ENCODE measurements at regions not wholly inside any gene's neighbourhood (a gene's known extent, or its start where the extent isn't known, plus 50 kb on each side); places are given as distances from the start of the nearest gene placed in this dataset.

DNA sequence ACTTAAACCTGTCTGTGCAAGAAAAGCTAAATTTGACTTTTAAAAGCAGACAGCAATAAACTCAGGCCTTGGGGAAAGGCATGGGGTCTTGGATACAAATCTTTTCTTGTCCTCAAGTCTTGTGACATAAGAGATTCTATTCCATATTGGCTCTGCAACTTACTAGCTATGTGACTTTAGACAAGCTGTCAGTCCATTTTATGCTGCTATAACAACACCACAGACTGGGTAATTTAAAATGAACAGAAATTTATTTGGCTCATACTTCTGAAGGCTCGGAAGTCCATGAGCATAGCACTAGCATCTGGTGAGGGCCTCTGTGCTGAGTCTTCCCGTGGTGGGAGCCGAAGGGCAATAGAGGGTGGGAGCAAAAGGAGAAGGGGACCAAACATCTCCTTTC is 246.0 kb upstream of the MOCS1 start:
- Mint-ChIP-seq H3K36me3 (ENCODE audit: insufficient read depth) (peaks cover 2% of the 10 kb centered on the region), H3K27me3 (ENCODE audit: low read depth) (peaks cover 6% of the 10 kb centered on the region), H3K4me3 (no peak overlapping the region), H3K4me1 (ENCODE audit: low read depth) (no peaks in the 10 kb centered on the region), H3K9me3 (peaks cover 19% of the 10 kb centered on the region)
- ATAC-seq (no peak), DNase-seq (no peak)

DNA sequence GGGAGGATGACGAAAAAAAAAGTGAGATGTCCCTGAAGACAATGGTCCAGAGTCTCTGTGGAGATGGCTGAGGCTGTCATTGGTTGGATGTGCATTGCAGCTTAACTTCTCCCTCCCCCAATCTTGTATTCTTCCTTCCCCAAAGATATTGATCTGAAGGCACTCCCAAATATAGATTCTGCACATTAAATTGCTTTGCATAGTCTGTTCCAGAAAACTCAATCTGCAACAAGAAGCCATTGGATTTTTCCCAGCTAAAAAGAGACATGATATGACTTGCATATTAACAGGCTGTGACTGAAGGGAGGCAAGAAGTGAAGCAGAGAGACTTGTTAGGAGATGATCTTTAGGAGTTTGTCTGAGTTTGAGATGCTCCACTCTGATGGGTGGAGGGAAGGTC is 245.2 kb upstream of the MOCS1 start:
- Mint-ChIP-seq H3K36me3 (ENCODE audit: insufficient read depth) (peaks cover 2% of the 10 kb centered on the region), H3K4me1 (ENCODE audit: low read depth) (no peaks in the 10 kb centered on the region), H3K4me3 (no peak overlapping the region), H3K9me3 (peaks cover 19% of the 10 kb centered on the region), H3K27me3 (ENCODE audit: low read depth) (peaks cover 7% of the 10 kb centered on the region)
- DNase-seq (no peak), ATAC-seq (no peak)

DNA sequence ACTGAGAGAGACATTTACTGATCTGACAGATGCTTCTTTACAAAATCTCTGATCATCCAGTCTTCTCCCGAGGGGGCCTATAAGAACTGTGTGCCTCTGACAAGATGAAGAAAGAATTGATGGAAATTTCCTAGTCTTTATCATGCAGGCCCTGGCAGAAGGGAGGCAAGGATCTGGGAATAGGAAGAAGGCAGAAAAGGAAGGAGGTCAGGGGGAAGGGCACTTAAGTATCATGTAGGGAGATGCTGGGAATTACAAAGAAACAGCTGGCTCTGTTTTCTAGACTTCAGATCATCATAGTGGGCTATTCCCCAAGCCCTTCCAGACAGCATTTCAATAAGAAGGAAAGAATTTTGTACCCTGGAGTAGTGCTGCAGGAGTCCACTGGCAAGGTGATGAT is 243.3 kb upstream of the MOCS1 start:
- H3K27me3 Mint-ChIP-seq (ENCODE audit: low read depth), result peaks cover 7% of the 10 kb centered on the region
- H3K9me3 Mint-ChIP-seq, result peaks cover 3% of the 10 kb centered on the region
- no peaks in the 10 kb centered on the region for H3K4me1 Mint-ChIP-seq (ENCODE audit: low read depth)
- ATAC-seq (no peak), DNase-seq (no peak)
- H3K4me3 Mint-ChIP-seq, result no peak overlapping the region
- peaks cover 2% of the 10 kb centered on the region for H3K36me3 Mint-ChIP-seq (ENCODE audit: insufficient read depth)

DNA sequence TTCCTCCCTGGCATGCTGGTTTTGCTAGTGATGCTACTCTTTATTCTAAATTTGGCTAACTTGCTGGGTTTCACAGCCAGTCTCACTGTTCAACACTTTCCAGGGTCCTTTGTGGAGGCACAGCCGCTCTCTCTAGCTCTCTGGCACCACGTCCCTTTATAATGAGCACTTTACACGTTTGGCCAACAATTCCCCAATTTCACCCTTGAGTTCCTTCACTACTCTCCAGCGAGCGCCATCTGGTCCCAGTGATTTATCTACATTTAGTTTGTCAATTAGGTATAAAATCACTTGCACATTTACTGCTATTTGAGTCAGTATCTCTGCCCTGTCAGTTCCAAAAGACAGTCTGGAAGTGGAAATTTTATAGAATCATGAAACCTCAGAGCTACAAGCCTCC is 241.9 kb upstream of the MOCS1 start:
- no peaks in the 10 kb centered on the region for H3K36me3 Mint-ChIP-seq (ENCODE audit: insufficient read depth)
- no peak overlapping the region for H3K4me3 Mint-ChIP-seq
- H3K4me1 Mint-ChIP-seq (ENCODE audit: low read depth), result no peaks in the 10 kb centered on the region
- H3K27me3 Mint-ChIP-seq (ENCODE audit: low read depth), result peaks cover 11% of the 10 kb centered on the region
- DNase-seq, result no peak
- no peaks in the 10 kb centered on the region for H3K9me3 Mint-ChIP-seq
- no peak for ATAC-seq

DNA sequence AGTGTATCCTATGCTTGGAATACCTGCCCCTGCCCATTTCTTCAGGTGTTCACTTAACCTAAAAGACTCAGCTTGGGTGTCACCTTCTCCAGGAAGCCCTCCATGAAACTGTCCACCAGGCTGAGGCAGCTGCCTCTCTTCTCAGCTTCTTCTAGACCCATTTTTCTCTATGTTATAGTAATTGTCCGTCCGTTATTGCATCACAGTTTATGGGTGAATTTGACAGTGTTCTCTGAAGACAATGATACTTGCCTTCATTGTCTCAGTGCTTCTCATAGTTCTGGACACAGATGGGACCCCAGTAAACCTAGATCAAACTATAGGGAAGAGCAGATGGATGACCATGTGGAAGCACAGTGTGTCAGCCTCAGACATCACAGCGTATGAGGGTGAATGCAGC is 238.0 kb upstream of the MOCS1 start:
- Mint-ChIP-seq H3K9me3 (no peaks in the 10 kb centered on the region), H3K4me3 (no peak overlapping the region), H3K4me1 (ENCODE audit: low read depth) (no peaks in the 10 kb centered on the region), H3K27me3 (ENCODE audit: low read depth) (peaks cover 17% of the 10 kb centered on the region), H3K36me3 (ENCODE audit: insufficient read depth) (no peaks in the 10 kb centered on the region)
- ATAC-seq, result no peak
- DNase-seq, result no peak

DNA sequence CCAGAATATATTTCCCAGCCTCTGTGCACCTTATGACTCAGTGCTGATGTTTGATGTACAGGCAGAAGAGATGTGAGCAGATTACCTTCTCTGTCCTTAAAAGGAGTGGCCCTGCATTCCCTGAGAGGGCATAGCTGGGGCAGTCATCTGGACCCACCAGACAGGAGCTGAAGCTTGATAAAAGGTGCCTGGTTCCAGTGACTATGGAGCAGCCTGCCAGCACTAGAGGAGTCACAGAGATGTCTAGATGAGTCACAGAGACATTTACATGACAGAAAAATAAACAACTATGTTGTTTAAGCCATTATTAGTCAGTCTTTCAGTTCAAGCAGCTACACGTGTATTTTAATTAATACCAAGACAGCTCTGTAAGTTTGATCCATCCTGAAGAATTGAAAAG is 237.1 kb upstream of the MOCS1 start:
- ATAC-seq (no peak), DNase-seq (no peak)
- Mint-ChIP-seq H3K27me3 (ENCODE audit: low read depth) (peaks cover 18% of the 10 kb centered on the region), H3K36me3 (ENCODE audit: insufficient read depth) (no peaks in the 10 kb centered on the region), H3K4me3 (no peak overlapping the region), H3K9me3 (no peaks in the 10 kb centered on the region), H3K4me1 (ENCODE audit: low read depth) (no peaks in the 10 kb centered on the region)

DNA sequence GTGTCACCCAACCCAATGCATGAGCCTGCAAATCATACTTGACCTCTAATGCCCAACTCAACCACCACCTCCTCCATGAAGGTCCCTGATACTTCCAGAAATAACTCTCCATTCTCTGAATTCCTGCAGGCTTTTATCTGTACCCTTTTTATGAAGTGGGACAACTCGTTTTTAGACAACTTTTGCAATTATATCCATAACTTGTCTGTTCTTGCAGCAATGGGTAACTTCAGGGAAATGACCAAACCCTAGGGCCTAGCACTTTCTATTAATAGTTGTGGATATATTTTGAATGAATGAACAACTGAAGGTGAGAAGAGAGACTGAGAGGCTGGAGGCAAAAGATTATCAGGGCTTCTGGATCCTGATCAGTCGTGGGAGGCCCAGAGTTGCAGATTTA is 236.6 kb upstream of the MOCS1 start:
- DNase-seq (no peak), ATAC-seq (no peak)
- H3K4me1 Mint-ChIP-seq (ENCODE audit: low read depth), result no peaks in the 10 kb centered on the region
- no peak overlapping the region for H3K4me3 Mint-ChIP-seq
- H3K36me3 Mint-ChIP-seq (ENCODE audit: insufficient read depth), result no peaks in the 10 kb centered on the region
- no peaks in the 10 kb centered on the region for H3K9me3 Mint-ChIP-seq
- peaks cover 18% of the 10 kb centered on the region for H3K27me3 Mint-ChIP-seq (ENCODE audit: low read depth)

DNA sequence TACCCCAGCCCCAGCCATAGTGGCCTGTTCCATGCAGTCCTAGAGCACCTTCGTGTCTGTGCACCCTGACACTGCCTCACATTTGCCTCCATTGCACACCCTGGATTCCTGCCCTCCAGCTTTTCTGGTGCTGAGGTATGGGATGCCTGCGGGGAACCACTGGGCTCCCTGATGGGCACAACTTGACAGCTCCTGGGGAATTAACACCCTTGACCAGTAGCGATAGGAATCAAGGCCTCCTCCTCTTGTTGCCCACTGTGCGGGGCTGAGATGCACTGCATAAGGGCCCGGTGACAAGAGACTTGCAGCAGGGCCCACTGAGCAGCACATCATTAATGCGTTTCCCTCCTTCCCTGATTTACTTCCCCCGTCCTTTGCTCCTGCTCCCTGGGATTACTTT is 235.6 kb upstream of the MOCS1 start:
- Mint-ChIP-seq H3K4me1 (ENCODE audit: low read depth) (no peaks in the 10 kb centered on the region), H3K4me3 (no peak overlapping the region), H3K9me3 (no peaks in the 10 kb centered on the region), H3K36me3 (ENCODE audit: insufficient read depth) (no peaks in the 10 kb centered on the region), H3K27me3 (ENCODE audit: low read depth) (peaks cover 13% of the 10 kb centered on the region)
- no peak for ATAC-seq
- no peak for DNase-seq

DNA sequence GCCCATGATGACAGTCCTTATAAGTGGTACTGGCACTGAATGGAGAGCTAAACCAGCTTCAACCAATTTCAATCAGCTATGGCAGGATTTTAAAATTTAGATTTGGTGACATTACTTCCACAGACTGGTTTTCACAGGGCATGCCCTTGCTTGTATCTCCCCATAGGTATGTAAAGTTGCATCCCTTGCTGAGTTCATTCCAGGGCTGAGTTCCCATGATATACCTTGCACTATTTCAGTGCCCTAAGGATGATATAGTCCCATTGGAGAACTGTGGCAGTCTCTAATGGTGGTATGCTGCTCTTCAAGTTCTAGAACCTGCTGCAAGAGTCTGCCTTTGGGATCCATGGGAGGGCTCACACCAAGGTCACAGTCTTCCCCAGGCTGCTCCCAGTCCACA is 232.7 kb upstream of the MOCS1 start:
- ATAC-seq (no peak), DNase-seq (no peak)
- Mint-ChIP-seq H3K4me1 (ENCODE audit: low read depth) (no peaks in the 10 kb centered on the region), H3K27me3 (ENCODE audit: low read depth) (peaks cover 15% of the 10 kb centered on the region), H3K36me3 (ENCODE audit: insufficient read depth) (no peaks in the 10 kb centered on the region), H3K4me3 (no peak overlapping the region), H3K9me3 (no peaks in the 10 kb centered on the region)

DNA sequence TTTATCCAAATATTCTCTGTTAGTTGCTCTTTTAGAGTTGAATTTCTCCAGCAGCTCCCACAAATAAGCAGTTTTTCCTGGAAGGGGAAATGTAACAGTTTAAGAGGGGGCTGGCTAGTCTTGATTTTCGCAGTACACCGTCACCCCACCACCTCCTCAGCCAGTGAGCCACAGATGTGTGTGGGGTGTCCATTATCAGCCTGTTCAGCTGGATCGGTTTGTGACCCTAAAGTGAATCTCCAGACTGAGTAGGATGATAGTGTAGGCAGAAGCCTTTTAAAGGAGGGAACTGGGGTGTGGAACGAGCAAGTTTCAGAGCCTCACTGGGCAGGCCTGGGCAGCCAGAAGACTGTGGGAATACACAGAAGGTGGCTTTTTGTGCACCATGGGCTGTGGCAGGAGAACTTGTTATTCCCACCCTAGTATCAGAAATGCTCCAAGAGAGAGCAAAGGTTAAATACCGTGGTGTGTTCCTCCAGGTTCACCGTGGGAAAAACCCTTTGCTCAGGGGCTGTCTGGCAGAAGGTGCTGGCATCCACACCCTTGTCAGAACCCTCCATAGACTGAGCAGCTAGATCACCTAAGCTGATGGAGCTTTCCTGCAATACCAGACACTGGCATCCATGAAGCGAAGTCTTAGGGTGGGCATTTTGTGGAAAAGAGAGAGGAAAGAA is 230.9 kb upstream of the MOCS1 start:
- no peaks in the 10 kb centered on the region for H3K4me1 Mint-ChIP-seq (ENCODE audit: low read depth)
- no peaks in the 10 kb centered on the region for H3K9me3 Mint-ChIP-seq
- H3K4me3 Mint-ChIP-seq, result no peak overlapping the region
- H3K36me3 Mint-ChIP-seq (ENCODE audit: insufficient read depth), result no peaks in the 10 kb centered on the region
- DNase-seq (no peak), ATAC-seq (no peak)
- peaks cover 12% of the 10 kb centered on the region for H3K27me3 Mint-ChIP-seq (ENCODE audit: low read depth)

DNA sequence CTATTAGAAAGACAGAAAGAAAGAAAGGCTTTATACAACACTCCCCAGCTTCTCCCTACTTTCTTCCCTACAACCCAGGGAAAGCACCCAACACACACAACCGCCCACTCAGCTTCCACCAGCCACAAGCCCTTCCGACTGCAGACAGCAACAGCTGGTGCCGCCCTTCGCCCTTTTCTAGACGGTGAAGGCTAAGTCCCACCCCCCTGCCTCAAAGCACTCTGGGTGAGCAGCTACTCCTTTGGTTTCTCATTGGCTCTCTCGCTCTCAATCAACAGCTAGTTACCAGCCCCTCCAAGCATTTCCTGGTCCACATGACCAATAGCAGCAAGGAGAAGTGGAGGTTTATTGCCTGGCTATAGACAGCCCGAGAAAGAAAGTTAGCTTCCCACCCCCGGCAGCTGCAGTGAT is 230.1 kb upstream of the MOCS1 start:
- ATAC-seq, result no peak

DNA sequence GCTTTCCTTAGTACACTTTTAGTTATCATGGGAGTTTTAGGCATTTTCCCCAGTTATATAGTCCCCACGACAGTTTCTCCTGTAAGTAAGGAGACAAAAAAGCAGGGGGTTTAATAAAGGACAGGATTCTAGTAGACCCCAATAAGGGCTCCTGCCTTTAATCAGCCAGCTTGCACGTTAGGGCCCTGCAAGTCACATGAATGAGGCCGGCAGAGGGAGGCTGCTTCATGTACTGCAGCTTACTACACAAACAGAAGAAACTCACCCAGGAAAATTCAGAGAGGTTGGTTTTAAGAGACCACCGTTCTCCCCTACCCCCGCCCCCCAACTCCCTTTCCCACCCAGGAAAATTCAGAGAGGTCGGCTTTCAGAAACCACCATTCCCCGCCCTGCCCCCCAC is 229.7 kb upstream of the MOCS1 start:
- DNase-seq (no peak), ATAC-seq (no peak)
- H3K4me1 Mint-ChIP-seq (ENCODE audit: low read depth), result no peaks in the 10 kb centered on the region
- no peaks in the 10 kb centered on the region for H3K36me3 Mint-ChIP-seq (ENCODE audit: insufficient read depth)
- H3K4me3 Mint-ChIP-seq, result no peak overlapping the region
- H3K27me3 Mint-ChIP-seq (ENCODE audit: low read depth), result peaks cover 10% of the 10 kb centered on the region
- H3K9me3 Mint-ChIP-seq, result no peaks in the 10 kb centered on the region

More for the DNA sequence above, 230.1 kb upstream of the MOCS1 start:
- H3K4me1 Mint-ChIP-seq (ENCODE audit: low read depth), result no peaks in the 10 kb centered on the region
- peaks cover 12% of the 10 kb centered on the region for H3K27me3 Mint-ChIP-seq (ENCODE audit: low read depth)
- H3K9me3 Mint-ChIP-seq, result no peaks in the 10 kb centered on the region
- DNase-seq, result no peak
- no peak overlapping the region for H3K4me3 Mint-ChIP-seq
- no peaks in the 10 kb centered on the region for H3K36me3 Mint-ChIP-seq (ENCODE audit: insufficient read depth)

DNA sequence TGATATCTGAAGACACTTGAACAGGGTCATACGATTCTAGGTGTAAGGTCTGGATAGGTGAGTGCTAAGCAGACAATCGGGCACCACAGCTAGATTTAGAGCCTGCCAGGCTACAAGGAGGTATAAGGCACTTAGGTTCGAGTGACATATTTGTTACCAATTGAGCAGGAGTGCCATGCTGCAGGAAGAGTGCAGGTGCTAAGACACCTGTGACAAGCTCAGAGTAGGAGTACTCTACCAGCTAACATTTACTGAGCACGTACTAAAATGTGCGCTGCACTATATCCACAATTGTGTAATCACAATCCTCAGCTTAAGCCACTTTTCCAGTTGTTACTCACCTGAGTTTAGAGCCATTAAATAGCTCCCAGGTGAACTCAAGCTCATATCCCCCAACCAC is 227.8 kb upstream of the MOCS1 start:
- no peak overlapping the region for H3K4me3 Mint-ChIP-seq
- ATAC-seq (no peak), DNase-seq (no peak)
- H3K4me1 Mint-ChIP-seq (ENCODE audit: low read depth), result no peaks in the 10 kb centered on the region
- peaks cover 2% of the 10 kb centered on the region for H3K27me3 Mint-ChIP-seq (ENCODE audit: low read depth)
- no peaks in the 10 kb centered on the region for H3K9me3 Mint-ChIP-seq
- no peaks in the 10 kb centered on the region for H3K36me3 Mint-ChIP-seq (ENCODE audit: insufficient read depth)

DNA sequence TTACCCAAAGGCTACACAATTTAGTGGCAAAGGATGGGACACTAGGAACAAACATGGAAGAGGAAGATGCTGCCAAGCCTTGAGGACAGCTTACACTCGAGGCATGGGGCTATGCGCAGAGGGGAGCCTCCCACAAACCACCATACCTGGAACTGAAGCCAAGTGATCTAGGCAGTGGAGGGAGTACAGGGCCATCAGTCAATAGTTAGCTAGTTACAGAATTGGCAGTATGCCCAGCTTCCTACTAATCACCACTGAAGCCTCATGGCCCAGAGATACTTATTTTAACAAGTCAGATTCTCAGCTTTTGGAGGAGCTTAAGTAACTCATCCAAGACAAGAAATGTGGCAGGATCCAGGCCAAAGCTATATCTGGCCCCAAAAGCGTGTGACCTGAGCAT is 226.6 kb upstream of the MOCS1 start:
- no peak for ATAC-seq
- Mint-ChIP-seq H3K4me1 (ENCODE audit: low read depth) (no peaks in the 10 kb centered on the region), H3K4me3 (no peak overlapping the region), H3K9me3 (no peaks in the 10 kb centered on the region), H3K36me3 (ENCODE audit: insufficient read depth) (no peaks in the 10 kb centered on the region), H3K27me3 (ENCODE audit: low read depth) (peaks cover 4% of the 10 kb centered on the region)
- no peak for DNase-seq

DNA sequence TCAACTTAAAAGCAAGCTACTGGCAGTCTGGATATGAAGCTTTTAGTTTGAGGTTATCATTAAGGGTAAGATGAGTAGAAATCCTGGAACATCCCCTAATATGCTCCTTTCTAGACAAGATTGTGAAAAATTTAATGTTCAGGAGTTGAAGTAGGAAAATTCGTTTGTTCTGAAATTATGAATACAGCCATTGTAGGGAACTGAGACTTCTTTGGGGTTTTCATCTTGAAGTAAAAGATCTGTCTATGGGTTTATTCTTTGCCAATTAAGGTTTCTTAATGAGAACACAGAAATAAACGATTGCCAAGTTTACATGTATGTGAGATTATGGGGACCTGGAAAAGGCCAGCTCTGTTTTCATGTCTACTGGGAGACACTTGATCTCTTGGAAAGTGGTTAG is 225.6 kb upstream of the MOCS1 start:
- no peaks in the 10 kb centered on the region for H3K36me3 Mint-ChIP-seq (ENCODE audit: insufficient read depth)
- H3K4me3 Mint-ChIP-seq, result no peak overlapping the region
- no peaks in the 10 kb centered on the region for H3K4me1 Mint-ChIP-seq (ENCODE audit: low read depth)
- DNase-seq, result no peak
- peaks cover 7% of the 10 kb centered on the region for H3K27me3 Mint-ChIP-seq (ENCODE audit: low read depth)
- ATAC-seq, result no peak
- H3K9me3 Mint-ChIP-seq, result no peaks in the 10 kb centered on the region

Data from activated T-cell treated with anti-CD3 and anti-CD28 coated beads, Interleukin-2, amount 50 U/mL, for 4 hours (primary cell).